DOHH2 (cell line): ENCODE measurements at regions not wholly inside any gene's neighbourhood (a gene's known extent, or its start where the extent isn't known, plus 50 kb on each side); places are given as distances from the start of the nearest gene placed in this dataset.

ENCODE experiments used
- CTCF ChIP-seq: fragments of 200-600 bp; sonication (generic); IDR thresholded peaks from one replicate; pipeline ENCODE4 v1.5.1; 2014; ENCODE audit warnings: antibody characterized with exemption, mild to moderate bottlenecking, low read depth, low read length; ENCODE audit not compliant: poor library complexity, severe bottlenecking
- EZH2phosphoT487 ChIP-seq: fragments of 200-600 bp; sonication (generic); IDR thresholded peaks from 2 replicates; pipeline ENCODE4 v1.6.1; 2017; ENCODE audit warnings: borderline replicate concordance, mild to moderate bottlenecking, antibody characterized with exemption, low read length, moderate library complexity, mixed read lengths

- TF ChIP-seq EZH2phosphoT487 (no peak), CTCF (no peak)
Observed at GRCh38 chr13:73138276-73138637, 79.5 kb downstream of the KLF5 start.
